ENCODE measurements at regions not wholly inside any gene's neighbourhood (a gene's known extent, or its start where the extent isn't known, plus 50 kb on each side); places are given as distances from the start of the nearest gene placed in this dataset.

- TF ChIP-seq CTCF (IDR thresholded peaks at IDR 0.05) (no peak), POLR2A (IDR thresholded peaks at IDR 0.05) (no peak)
Observed at GRCh38 chr10:129400426-129400825, 66.6 kb upstream of the MGMT start.
